ENCODE measurements at regions not wholly inside any gene's neighbourhood (a gene's known extent, or its start where the extent isn't known, plus 50 kb on each side); places are given as distances from the start of the nearest gene placed in this dataset.

DNA sequence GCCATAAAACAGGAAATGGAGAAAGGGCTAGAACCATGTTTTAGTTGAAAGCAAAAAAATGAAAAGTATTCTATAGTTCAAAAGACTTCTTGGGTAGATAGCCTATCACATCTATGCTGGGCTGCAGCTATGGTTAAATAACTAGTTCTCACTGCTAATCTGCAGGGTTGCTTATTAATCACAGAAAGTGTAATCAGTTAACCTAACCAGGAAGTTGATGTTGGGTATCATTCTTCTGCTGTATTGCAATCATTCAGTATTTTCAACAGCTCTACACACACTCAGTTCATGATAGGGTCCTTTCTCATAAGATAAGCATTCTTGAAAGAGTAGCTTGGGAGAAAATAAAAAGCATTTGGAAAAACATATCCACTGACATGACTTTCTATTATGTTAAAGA lies 135.2 kb upstream of the TCF21 start:
- no peak overlapping the region for H3K4me3 ChIP-seq (ENCODE audit: low read depth, low read length)
- DNase-seq (ENCODE audit: low read depth), result no peak
- TF ChIP-seq, protein P1, sequence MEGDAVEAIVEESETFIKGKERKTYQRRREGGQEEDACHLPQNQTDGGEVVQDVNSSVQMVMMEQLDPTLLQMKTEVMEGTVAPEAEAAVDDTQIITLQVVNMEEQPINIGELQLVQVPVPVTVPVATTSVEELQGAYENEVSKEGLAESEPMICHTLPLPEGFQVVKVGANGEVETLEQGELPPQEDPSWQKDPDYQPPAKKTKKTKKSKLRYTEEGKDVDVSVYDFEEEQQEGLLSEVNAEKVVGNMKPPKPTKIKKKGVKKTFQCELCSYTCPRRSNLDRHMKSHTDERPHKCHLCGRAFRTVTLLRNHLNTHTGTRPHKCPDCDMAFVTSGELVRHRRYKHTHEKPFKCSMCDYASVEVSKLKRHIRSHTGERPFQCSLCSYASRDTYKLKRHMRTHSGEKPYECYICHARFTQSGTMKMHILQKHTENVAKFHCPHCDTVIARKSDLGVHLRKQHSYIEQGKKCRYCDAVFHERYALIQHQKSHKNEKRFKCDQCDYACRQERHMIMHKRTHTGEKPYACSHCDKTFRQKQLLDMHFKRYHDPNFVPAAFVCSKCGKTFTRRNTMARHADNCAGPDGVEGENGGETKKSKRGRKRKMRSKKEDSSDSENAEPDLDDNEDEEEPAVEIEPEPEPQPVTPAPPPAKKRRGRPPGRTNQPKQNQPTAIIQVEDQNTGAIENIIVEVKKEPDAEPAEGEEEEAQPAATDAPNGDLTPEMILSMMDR (IDR thresholded peaks at IDR 0.05; ENCODE audit: insufficient read depth, low read depth, low read length, missing control alignments), result no peak

DNA sequence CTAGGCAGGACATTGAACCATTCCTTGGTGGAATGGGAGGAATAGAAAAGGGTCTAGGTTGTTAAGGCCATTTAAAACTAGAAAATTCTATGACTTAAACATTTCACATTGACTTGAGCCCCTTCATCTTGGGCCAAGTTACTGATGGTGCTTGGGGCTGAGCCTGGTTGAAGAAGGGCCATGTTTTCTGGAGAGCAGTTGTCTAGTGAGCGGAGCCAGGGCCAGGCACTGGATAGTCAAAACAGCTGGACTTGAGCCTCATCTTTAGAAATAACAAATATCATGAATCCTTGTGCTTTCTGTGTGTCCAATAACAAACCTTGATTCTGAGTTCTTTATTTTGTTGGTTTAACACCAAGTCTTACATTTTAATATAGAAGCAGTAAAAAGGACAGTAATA lies 134.6 kb upstream of the TCF21 start:
- DNase-seq (ENCODE audit: low read depth), result no peak
- no peak overlapping the region for H3K4me3 ChIP-seq (ENCODE audit: low read depth, low read length)
- TF ChIP-seq, protein P1 (IDR thresholded peaks at IDR 0.05; ENCODE audit: insufficient read depth, low read depth, low read length, missing control alignments), result no peak

DNA sequence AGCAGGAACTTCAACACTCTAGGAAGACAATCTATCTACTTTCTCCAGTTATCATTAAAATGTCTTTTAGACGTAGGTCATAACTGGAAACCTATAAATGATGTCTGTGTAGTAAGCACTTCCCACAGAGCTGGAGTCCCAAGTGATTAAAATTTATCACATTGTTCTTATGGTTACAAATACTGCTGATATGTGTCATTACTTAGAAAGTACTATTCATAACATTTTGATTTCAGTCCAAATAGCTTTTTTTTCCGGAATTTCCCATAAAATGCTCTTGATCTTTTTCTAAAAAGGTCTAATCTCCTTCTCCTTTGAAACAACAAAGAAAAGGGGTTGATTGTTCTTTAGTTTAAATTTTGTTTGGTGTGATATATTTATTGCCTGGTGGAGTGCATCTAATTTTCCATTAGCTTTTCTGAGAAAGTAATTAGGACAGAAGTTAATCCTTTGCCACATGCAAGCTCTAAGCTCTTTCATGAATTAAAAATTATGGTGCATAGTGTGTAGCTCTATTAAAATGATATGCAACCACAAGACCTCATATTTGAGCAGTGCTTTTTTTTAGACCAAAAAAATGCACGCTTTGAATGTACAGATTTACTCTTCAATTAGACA lies 132.7 kb upstream of the TCF21 start:
- TF ChIP-seq, protein P1 (IDR thresholded peaks at IDR 0.05; ENCODE audit: insufficient read depth, low read depth, low read length, missing control alignments), result no peak
- no peak for DNase-seq (ENCODE audit: low read depth)

DNA sequence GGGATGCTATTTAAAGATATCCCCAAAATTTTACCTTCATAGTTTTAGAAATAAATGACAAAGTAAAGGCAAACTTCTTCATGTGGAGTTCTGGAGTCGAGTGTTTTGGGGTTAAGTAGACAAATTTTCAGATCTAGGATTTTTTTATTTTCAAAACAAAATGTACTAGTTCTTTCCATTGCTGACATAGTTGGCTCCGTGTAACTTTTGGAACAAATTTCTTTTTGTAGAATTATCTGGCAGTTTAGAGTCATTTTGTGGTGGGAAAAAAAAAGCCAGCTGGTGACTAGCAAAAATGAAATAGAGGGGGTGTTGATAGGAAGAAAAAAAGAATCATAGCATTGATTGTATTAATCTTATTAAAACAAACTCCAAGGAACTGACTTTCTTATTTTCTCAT lies 131.6 kb upstream of the TCF21 start:
- no peak overlapping the region for H3K4me3 ChIP-seq (ENCODE audit: low read depth, low read length)
- no peak for DNase-seq (ENCODE audit: low read depth)
- TF ChIP-seq, protein P1 (IDR thresholded peaks at IDR 0.05; ENCODE audit: insufficient read depth, low read depth, low read length, missing control alignments), result no peak

More for the DNA sequence above, 132.7 kb upstream of the TCF21 start:
- no peak overlapping the region for H3K4me3 ChIP-seq (ENCODE audit: low read depth, low read length)

DNA sequence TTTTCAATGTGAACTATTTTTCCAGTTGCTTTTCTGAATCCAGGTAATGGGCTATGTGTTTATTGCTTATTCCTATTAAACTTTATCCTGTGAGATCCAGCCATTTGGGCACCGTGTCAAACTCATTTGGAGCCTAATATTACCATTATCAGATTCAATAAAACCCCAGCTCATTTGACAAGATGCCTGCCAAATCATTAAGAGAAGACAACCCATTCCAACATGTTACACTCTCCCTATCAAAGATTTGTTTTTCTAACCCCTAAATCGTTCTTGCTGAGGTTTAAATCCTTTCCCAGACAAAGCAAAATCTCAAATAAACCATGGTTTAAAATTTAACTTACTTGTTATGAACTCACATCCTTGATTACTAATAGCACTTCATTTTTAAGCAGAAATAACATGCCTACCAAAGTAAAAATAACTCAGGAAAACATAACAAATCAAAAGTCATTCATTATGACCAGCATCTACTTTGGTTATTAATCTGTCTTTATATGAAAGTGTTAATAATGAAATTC lies 130.0 kb upstream of the TCF21 start:
- DNase-seq (ENCODE audit: low read depth), result no peak
- TF ChIP-seq, protein P1 (IDR thresholded peaks at IDR 0.05; ENCODE audit: insufficient read depth, low read depth, low read length, missing control alignments), result no peak
- no peak overlapping the region for H3K4me3 ChIP-seq (ENCODE audit: low read depth, low read length)

DNA sequence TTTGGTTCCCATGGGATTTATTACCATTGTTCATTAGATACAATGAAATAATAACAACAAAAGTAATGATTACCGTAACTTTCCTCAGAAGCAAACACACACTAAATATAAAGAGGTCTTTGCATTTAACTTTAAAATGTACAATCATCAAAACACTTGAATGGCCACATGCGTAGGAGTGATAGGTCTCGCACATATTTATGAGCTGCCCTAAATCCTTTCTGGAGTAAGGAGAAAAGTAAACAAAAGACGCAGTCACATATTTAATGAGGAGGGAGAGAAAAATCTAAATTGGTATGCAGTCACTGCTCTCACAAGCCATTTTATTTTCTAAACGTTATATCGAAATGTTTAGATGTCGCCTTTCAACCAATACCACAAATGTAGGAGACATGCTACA lies 129.4 kb upstream of the TCF21 start:
- TF ChIP-seq, protein P1 (IDR thresholded peaks at IDR 0.05; ENCODE audit: insufficient read depth, low read depth, low read length, missing control alignments), result no peak
- H3K4me3 ChIP-seq (ENCODE audit: low read depth, low read length), result no peak overlapping the region
- no peak for DNase-seq (ENCODE audit: low read depth)

DNA sequence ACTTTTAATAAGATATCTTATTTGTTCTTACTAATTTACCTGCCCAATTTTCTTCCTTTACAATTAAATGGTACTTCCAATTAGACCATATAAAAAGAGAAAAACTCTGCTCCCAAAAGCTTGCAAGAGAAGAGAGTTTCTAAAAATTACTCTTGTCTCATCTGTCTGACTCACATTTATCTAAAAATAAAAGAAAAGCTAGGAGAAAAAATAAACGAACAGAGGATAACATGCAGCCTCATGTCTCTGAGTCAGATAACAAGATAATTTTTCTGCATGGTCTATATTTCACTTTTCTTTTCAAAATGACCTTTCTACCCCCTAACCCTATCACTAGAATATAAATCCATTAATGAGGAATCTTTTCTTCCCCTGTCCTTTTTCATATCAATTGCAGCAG lies 127.2 kb upstream of the TCF21 start:
- DNase-seq (ENCODE audit: low read depth), result no peak
- TF ChIP-seq, protein P1 (IDR thresholded peaks at IDR 0.05; ENCODE audit: insufficient read depth, low read depth, low read length, missing control alignments), result no peak
- H3K4me3 ChIP-seq (ENCODE audit: low read depth, low read length), result no peak overlapping the region

Measured in GM12865 (cell line).